GM23248 (cell line): ENCODE measurements at regions not wholly inside any gene's neighbourhood (a gene's known extent, or its start where the extent isn't known, plus 50 kb on each side); places are given as distances from the start of the nearest gene placed in this dataset.

ENCODE experiments used
- DNase-seq: peaks from one replicate; pipeline ENCODE4 v3.0.0-alpha.2; 2015
- H2AFZ ChIP-seq: fragments of 200-600 bp; sonication (generic); 2 replicates; pipeline ENCODE4 v1.6.1; 2016; ENCODE audit warnings: antibody characterized with exemption
- H3F3A ChIP-seq: fragments of 200-600 bp; sonication (generic); 2 replicates; pipeline ENCODE4 v1.6.1; 2016; ENCODE audit warnings: mild to moderate bottlenecking, antibody characterized with exemption, mixed run types; ENCODE audit not compliant: insufficient read depth
- H3K27ac ChIP-seq: fragments of 200-600 bp; sonication (generic); 2 replicates; pipeline ENCODE4 v1.5.1; 2016; ENCODE audit warnings: mild to moderate bottlenecking
- H3K27me3 ChIP-seq: fragments of 200-600 bp; sonication (generic); replicated peaks from 2 replicates; pipeline ENCODE4 v1.6.1; 2016; ENCODE audit warnings: mild to moderate bottlenecking; ENCODE audit not compliant: insufficient read depth
- H3K36me3 ChIP-seq: fragments of 200-600 bp; sonication (generic); 2 replicates; pipeline ENCODE4 v1.6.1; 2016; ENCODE audit warnings: low read depth, mild to moderate bottlenecking
- H3K4me1 ChIP-seq: fragments of 200-600 bp; sonication (generic); 2 replicates; pipeline ENCODE4 v1.6.1; 2016; ENCODE audit warnings: mild to moderate bottlenecking; ENCODE audit not compliant: insufficient read depth
- H3K4me2 ChIP-seq: fragments of 200-600 bp; sonication (generic); one replicate; pipeline ENCODE4 v1.6.1; 2016; ENCODE audit warnings: mild to moderate bottlenecking; ENCODE audit not compliant: unreplicated experiment
- H3K4me3 ChIP-seq: fragments of 200-600 bp; sonication (generic); 2 replicates; pipeline ENCODE4 v1.5.1; 2016; ENCODE audit warnings: mild to moderate bottlenecking
- H3K79me2 ChIP-seq: fragments of 200-600 bp; sonication (generic); 2 replicates; pipeline ENCODE4 v1.6.1; 2016; ENCODE audit warnings: mild to moderate bottlenecking; ENCODE audit not compliant: insufficient read depth
- H3K9ac ChIP-seq: fragments of 200-600 bp; sonication (generic); 2 replicates; pipeline ENCODE4 v1.6.1; 2016; ENCODE audit warnings: mild to moderate bottlenecking
- H3K9me2 ChIP-seq: fragments of 200-600 bp; sonication (generic); 2 replicates; pipeline ENCODE4 v1.6.1; 2016; ENCODE audit warnings: mixed run types, mild to moderate bottlenecking, moderate library complexity; ENCODE audit not compliant: insufficient read depth
- H3K9me3 ChIP-seq: fragments of 200-600 bp; sonication (generic); one replicate; pipeline ENCODE4 v1.6.1; 2017; ENCODE audit warnings: low read depth
- H4K20me1 ChIP-seq: fragments of 200-600 bp; sonication (generic); 2 replicates; pipeline ENCODE4 v1.6.0; 2016; ENCODE audit not compliant: insufficient read depth
- EZH2 ChIP-seq: fragments of 200-600 bp; sonication (generic); IDR thresholded peaks from 2 replicates; pipeline ENCODE4 v1.6.1; 2018; ENCODE audit warnings: antibody characterized with exemption, mild to moderate bottlenecking; ENCODE audit not compliant: insufficient read depth, poor library complexity, severe bottlenecking
- EZH2phosphoT487 ChIP-seq: fragments of 200-600 bp; sonication (generic); IDR thresholded peaks from 2 replicates; pipeline ENCODE4 v1.6.1; 2018; ENCODE audit warnings: antibody characterized with exemption, moderate library complexity, mild to moderate bottlenecking, low read depth; ENCODE audit not compliant: insufficient read depth
- WGBS, 2 experiments: methylation state at CpG; one replicate each; pipeline ENCODE4 v1.1.6; 2015 to 2017; ENCODE audit warnings: low lambda C conversion rate in 2 of 2, low coverage in 1 of 2; ENCODE audit errors: missing lambda C conversion rate in 2 of 2; 5-methylcytosine and 5-hydroxymethylcytosine counted together
- in situ Hi-C: fragments of 300-500 bp; cut with MboI; formaldehyde crosslinking; loops from 2 replicates; pipeline ENCODE4 v1.15.0; 2020

- Histone ChIP-seq H3K4me1 (0 out of 2 replicates have a peak, but pooled peaks cover 4% of the 10 kb centered on the region), H3K9ac (no peak overlapping the region), H3K4me2 (no peak overlapping the region), H3K4me3 (no peak overlapping the region), H4K20me1 (no peaks in the 10 kb centered on the region), H3K9me2 (no peaks in the 10 kb centered on the region), H3K79me2 (no peaks in the 10 kb centered on the region), H3K27ac (no peak overlapping the region), H3F3A (no peaks in the 10 kb centered on the region), H3K9me3 (no peaks in the 10 kb centered on the region), H2AFZ (no peak overlapping the region), H3K27me3 (no peaks in the 10 kb centered on the region), H3K36me3 (no peaks in the 10 kb centered on the region)
- WGBS, 2 experiments = 93 to 100% methylated on average over 2 of the region's 2 CpGs
- no peak for TF ChIP-seq EZH2phosphoT487
- no peak for TF ChIP-seq EZH2
- no peak for DNase-seq
- in situ Hi-C loops = no loop called here
Observed at GRCh38 chr5:67978171-67978570, 237.4 kb upstream of the PIK3R1 start.

- in situ Hi-C loops = no loop called here
- Histone ChIP-seq H4K20me1 (no peaks in the 10 kb centered on the region), H3K27me3 (no peaks in the 10 kb centered on the region), H3K79me2 (no peaks in the 10 kb centered on the region), H3K4me1 (no peaks in the 10 kb centered on the region), H3F3A (no peaks in the 10 kb centered on the region), H3K4me3 (no peak overlapping the region), H3K4me2 (no peak overlapping the region), H3K27ac (no peak overlapping the region), H2AFZ (no peak overlapping the region), H3K9me3 (no peaks in the 10 kb centered on the region), H3K9ac (no peak overlapping the region), H3K36me3 (no peaks in the 10 kb centered on the region), H3K9me2 (no peaks in the 10 kb centered on the region)
- TF ChIP-seq EZH2phosphoT487 = no peak
- no peak for TF ChIP-seq EZH2
- no peak for DNase-seq
- WGBS, 2 experiments = 88 to 97% methylated on average over 5 of the region's 5 CpGs
Observed at GRCh38 chr5:67976891-67977601, 238.5 kb upstream of the PIK3R1 start.

- 23 to 26% methylated on average over 1 of the region's 1 CpG for WGBS, 2 experiments
- no peak overlapping the region for H2AFZ ChIP-seq
- in situ Hi-C loops = no loop called here
Observed at GRCh38 chr5:67976181-67976580, 239.4 kb upstream of the PIK3R1 start.

GRCh38 chr5:67974471-67974870, 241.1 kb upstream of the PIK3R1 start:
- no peaks in the 10 kb centered on the region for H3K36me3 ChIP-seq
- H3K9ac ChIP-seq = no peak overlapping the region
- H3K9me2 ChIP-seq = no peaks in the 10 kb centered on the region
- H4K20me1 ChIP-seq = no peaks in the 10 kb centered on the region
- no peaks in the 10 kb centered on the region; the same call in 1 of the 2 replicates for H3K4me1 ChIP-seq
- in situ Hi-C loops = no loop called here
- H3K79me2 ChIP-seq = no peaks in the 10 kb centered on the region
- H3K27ac ChIP-seq = no peak overlapping the region
- H3K9me3 ChIP-seq = no peaks in the 10 kb centered on the region
- no peak overlapping the region for H2AFZ ChIP-seq
- no peak for DNase-seq
- no peaks in the 10 kb centered on the region for H3F3A ChIP-seq
- no peak overlapping the region for H3K4me3 ChIP-seq
- no peak overlapping the region for H3K4me2 ChIP-seq
- TF ChIP-seq EZH2phosphoT487 = no peak
- no peak for TF ChIP-seq EZH2
- H3K27me3 ChIP-seq = no peaks in the 10 kb centered on the region

More at GRCh38 chr5:67976181-67976580, 239.4 kb upstream of the PIK3R1 start:
- Histone ChIP-seq H3K4me3 (no peak overlapping the region), H3F3A (no peaks in the 10 kb centered on the region), H3K4me2 (no peak overlapping the region), H3K9ac (no peak overlapping the region), H4K20me1 (no peaks in the 10 kb centered on the region), H3K9me2 (no peaks in the 10 kb centered on the region), H3K27ac (no peak overlapping the region), H3K9me3 (no peaks in the 10 kb centered on the region), H3K79me2 (no peaks in the 10 kb centered on the region), H3K27me3 (no peaks in the 10 kb centered on the region), H3K4me1 (no peaks in the 10 kb centered on the region), H3K36me3 (no peaks in the 10 kb centered on the region)
- TF ChIP-seq EZH2 = no peak
- TF ChIP-seq EZH2phosphoT487 = no peak
- DNase-seq = no peak

GRCh38 chr5:67974054-67974453, 241.5 kb upstream of the PIK3R1 start:
- Histone ChIP-seq H3K9ac (no peak overlapping the region), H3K79me2 (no peaks in the 10 kb centered on the region), H3K4me1 (no peaks in the 10 kb centered on the region; the same call in 1 of the 2 replicates), H3K36me3 (no peaks in the 10 kb centered on the region), H4K20me1 (no peaks in the 10 kb centered on the region), H2AFZ (no peak overlapping the region), H3K9me3 (no peaks in the 10 kb centered on the region), H3K9me2 (no peaks in the 10 kb centered on the region), H3K27me3 (no peaks in the 10 kb centered on the region), H3F3A (no peaks in the 10 kb centered on the region), H3K4me3 (no peak overlapping the region), H3K27ac (no peak overlapping the region), H3K4me2 (no peak overlapping the region)
- in situ Hi-C loops = no loop called here
- no peak for TF ChIP-seq EZH2phosphoT487
- no peak for TF ChIP-seq EZH2
- no peak for DNase-seq
